IPS-18a (cell line): ENCODE measurements at regions not wholly inside any gene's neighbourhood (a gene's known extent, or its start where the extent isn't known, plus 50 kb on each side); places are given as distances from the start of the nearest gene placed in this dataset.

Source experiments
- H3K27ac ChIP-seq: one replicate; pipeline ENCODE4 v1.5.1; 2013; ENCODE audit warnings: low read length
- H3K27me3 ChIP-seq: one replicate; pipeline ENCODE4 v1.6.1; 2013; ENCODE audit warnings: mild to moderate bottlenecking, low read length; ENCODE audit not compliant: control insufficient read depth, insufficient read depth
- H3K36me3 ChIP-seq: one replicate; pipeline ENCODE4 v1.6.1; 2013; ENCODE audit warnings: low read depth, low read length; ENCODE audit not compliant: control insufficient read depth
- H3K4me1 ChIP-seq: one replicate; pipeline ENCODE4 v1.6.1; 2013; ENCODE audit warnings: low read depth, low read length; ENCODE audit not compliant: control insufficient read depth
- H3K4me3 ChIP-seq: one replicate; pipeline ENCODE4 v1.5.1; 2013; ENCODE audit warnings: low read length
- H3K9ac ChIP-seq: one replicate; pipeline ENCODE4 v1.6.1; 2013; ENCODE audit warnings: mild to moderate bottlenecking, low read length, moderate library complexity
- H3K9me3 ChIP-seq: one replicate; pipeline ENCODE4 v1.6.1; 2013; ENCODE audit warnings: low read depth, low read length; ENCODE audit not compliant: control insufficient read depth

GRCh38 chr15:35872577-35872976 is 326.6 kb upstream of the DPH6 start:
- Histone ChIP-seq H3K4me1 (peaks cover 11% of the 10 kb centered on the region), H3K9ac (no peak overlapping the region), H3K27ac (no peak overlapping the region), H3K27me3 (no peaks in the 10 kb centered on the region), H3K36me3 (no peaks in the 10 kb centered on the region), H3K4me3 (no peak overlapping the region), H3K9me3 (no peaks in the 10 kb centered on the region)

DNA sequence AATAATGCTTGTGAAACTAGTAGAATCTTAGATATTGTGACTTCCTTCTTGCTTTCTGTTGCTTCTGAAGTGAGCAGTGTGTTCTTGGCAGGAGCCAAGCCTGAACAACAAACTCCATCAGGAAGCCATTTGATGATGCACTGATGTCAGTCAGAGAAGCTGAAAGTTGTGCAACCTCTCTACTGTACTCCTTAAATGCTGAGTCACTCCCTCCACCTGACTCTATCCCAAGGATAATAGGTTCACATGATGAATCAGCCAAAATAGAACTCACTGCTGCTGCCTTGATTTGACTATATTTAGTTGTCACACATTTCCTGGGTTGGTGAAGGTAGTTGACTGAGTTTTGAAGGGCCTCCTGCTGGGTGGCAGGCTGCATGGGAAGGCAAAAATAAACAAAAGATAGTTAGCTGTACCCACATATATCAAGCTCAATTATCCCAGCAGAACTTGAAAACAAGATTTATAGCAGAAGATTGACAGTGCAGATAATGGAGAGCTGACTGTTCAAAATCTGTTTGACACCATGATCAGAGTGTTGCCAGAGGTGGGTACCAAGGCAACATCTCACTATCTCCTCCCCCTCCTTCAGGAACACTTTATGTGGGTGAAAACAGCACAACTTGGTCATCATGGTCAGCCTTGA is 328.4 kb upstream of the DPH6 start:
- Histone ChIP-seq H3K4me3 (no peak overlapping the region), H3K27ac (no peak overlapping the region), H3K9ac (no peak overlapping the region), H3K27me3 (no peaks in the 10 kb centered on the region), H3K4me1 (peaks cover 11% of the 10 kb centered on the region), H3K9me3 (no peaks in the 10 kb centered on the region), H3K36me3 (no peaks in the 10 kb centered on the region)

DNA sequence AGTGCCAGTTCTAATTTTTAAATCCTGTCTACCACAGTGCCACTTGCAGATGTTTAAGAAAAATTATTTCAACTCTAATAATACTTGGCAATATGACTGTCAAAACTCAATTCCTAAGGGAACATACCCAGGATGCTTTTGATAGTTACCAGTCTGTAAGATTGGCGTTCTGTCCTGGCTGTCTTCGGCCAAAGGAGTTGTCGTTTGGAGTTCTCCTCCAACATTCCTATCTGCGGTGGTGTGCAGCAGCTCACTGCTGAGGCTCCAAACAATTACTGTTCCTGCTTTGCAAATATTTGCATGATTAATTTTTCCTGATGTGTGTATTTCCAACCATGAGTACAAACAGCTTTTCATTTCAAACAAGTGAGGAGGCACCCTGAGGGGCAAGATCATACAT is 330.8 kb upstream of the DPH6 start:
- H3K36me3 ChIP-seq: no peaks in the 10 kb centered on the region
- H3K4me3 ChIP-seq: no peak overlapping the region
- no peaks in the 10 kb centered on the region for H3K4me1 ChIP-seq
- H3K9me3 ChIP-seq: no peaks in the 10 kb centered on the region
- H3K27ac ChIP-seq: no peak overlapping the region
- H3K27me3 ChIP-seq: no peaks in the 10 kb centered on the region
- H3K9ac ChIP-seq: no peak overlapping the region

DNA sequence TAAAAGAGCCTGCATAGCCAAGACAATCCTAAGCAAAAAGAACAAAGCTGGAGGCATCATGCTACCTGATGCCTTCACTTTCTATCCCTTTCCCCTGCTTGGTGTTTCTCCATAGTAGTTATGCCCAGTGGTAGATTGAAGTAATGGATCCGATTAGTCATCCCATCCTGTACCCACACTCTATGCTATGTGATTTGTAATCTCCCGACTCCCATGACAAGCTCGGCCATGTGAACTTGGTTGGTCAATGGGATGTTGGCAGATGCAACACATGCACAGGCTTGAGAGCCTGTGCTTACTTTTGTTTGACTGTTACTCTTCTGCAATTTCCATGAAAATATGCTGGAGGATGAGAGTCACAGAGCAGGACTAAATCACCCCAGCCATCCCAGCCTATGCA is 334.9 kb upstream of the DPH6 start:
- Histone ChIP-seq H3K9ac (no peak overlapping the region), H3K27me3 (no peaks in the 10 kb centered on the region), H3K36me3 (no peaks in the 10 kb centered on the region), H3K4me3 (no peak overlapping the region), H3K27ac (no peak overlapping the region), H3K4me1 (no peaks in the 10 kb centered on the region), H3K9me3 (no peaks in the 10 kb centered on the region)

GRCh38 chr15:35885870-35886269 is 339.9 kb upstream of the DPH6 start:
- Histone ChIP-seq H3K36me3 (no peaks in the 10 kb centered on the region), H3K4me3 (no peak overlapping the region), H3K27me3 (no peaks in the 10 kb centered on the region), H3K9me3 (no peaks in the 10 kb centered on the region), H3K4me1 (no peaks in the 10 kb centered on the region), H3K9ac (no peak overlapping the region), H3K27ac (no peak overlapping the region)

DNA sequence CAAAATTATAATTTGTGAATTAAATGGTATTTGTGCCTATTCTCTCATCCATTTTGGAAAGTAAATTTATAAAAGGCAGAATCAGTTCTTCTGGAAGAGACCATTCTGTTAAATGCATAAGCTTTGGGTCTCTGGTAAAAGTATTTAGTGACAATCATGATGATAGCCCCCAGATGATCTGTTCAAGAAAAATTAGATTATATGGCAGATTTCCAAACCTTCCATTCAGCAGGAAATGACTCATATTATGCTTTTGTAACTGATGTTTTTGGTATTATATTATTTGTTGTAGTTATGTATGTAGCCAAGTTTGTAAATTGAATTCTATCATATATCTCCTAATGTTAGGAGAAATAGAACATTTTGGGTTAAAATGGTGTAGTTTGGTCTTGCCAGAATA is 340.8 kb upstream of the DPH6 start:
- Histone ChIP-seq H3K9me3 (no peaks in the 10 kb centered on the region), H3K4me3 (no peak overlapping the region), H3K36me3 (no peaks in the 10 kb centered on the region), H3K4me1 (no peaks in the 10 kb centered on the region), H3K27me3 (no peaks in the 10 kb centered on the region), H3K9ac (no peak overlapping the region), H3K27ac (no peak overlapping the region)

GRCh38 chr15:35888815-35889214 is 342.9 kb upstream of the DPH6 start:
- H3K27me3 ChIP-seq: no peaks in the 10 kb centered on the region
- no peak overlapping the region for H3K27ac ChIP-seq
- no peaks in the 10 kb centered on the region for H3K4me1 ChIP-seq
- no peak overlapping the region for H3K4me3 ChIP-seq
- H3K36me3 ChIP-seq: no peaks in the 10 kb centered on the region
- H3K9ac ChIP-seq: no peak overlapping the region
- no peaks in the 10 kb centered on the region for H3K9me3 ChIP-seq

GRCh38 chr15:35907511-35907910 is 361.5 kb upstream of the DPH6 start:
- Histone ChIP-seq H3K36me3 (no peaks in the 10 kb centered on the region), H3K27me3 (no peaks in the 10 kb centered on the region), H3K4me3 (no peak overlapping the region), H3K4me1 (no peaks in the 10 kb centered on the region), H3K9ac (no peak overlapping the region), H3K9me3 (no peaks in the 10 kb centered on the region), H3K27ac (no peak overlapping the region)

DNA sequence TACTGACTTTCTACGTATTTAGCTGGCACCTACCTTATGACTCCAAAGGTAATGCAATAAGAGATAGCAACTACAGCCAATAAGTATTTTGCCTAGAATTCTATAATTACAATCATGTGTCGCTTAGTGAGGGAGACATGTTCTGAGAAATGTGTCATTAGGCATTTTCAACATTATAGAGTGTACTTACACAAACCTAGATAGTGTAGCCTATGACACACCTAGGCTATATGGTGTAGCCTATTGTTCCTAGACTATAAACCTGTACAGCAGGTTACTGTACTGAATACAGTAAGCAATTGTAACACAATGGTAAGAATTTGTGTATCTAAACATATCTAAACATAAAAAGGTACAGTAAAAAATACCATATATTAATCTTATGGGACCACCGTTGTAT is 363.4 kb upstream of the DPH6 start:
- Histone ChIP-seq H3K9me3 (no peaks in the 10 kb centered on the region), H3K36me3 (no peaks in the 10 kb centered on the region), H3K9ac (no peak overlapping the region)

GRCh38 chr15:35910227-35910626 is 364.3 kb upstream of the DPH6 start:
- H3K4me3 ChIP-seq: no peak overlapping the region
- no peak overlapping the region for H3K27ac ChIP-seq
- no peaks in the 10 kb centered on the region for H3K4me1 ChIP-seq
- H3K36me3 ChIP-seq: no peaks in the 10 kb centered on the region
- no peaks in the 10 kb centered on the region for H3K27me3 ChIP-seq
- H3K9ac ChIP-seq: no peak overlapping the region
- no peaks in the 10 kb centered on the region for H3K9me3 ChIP-seq

More for the DNA sequence above, 363.4 kb upstream of the DPH6 start:
- Histone ChIP-seq H3K4me1 (no peaks in the 10 kb centered on the region), H3K27ac (no peak overlapping the region), H3K27me3 (no peaks in the 10 kb centered on the region), H3K4me3 (no peak overlapping the region)

DNA sequence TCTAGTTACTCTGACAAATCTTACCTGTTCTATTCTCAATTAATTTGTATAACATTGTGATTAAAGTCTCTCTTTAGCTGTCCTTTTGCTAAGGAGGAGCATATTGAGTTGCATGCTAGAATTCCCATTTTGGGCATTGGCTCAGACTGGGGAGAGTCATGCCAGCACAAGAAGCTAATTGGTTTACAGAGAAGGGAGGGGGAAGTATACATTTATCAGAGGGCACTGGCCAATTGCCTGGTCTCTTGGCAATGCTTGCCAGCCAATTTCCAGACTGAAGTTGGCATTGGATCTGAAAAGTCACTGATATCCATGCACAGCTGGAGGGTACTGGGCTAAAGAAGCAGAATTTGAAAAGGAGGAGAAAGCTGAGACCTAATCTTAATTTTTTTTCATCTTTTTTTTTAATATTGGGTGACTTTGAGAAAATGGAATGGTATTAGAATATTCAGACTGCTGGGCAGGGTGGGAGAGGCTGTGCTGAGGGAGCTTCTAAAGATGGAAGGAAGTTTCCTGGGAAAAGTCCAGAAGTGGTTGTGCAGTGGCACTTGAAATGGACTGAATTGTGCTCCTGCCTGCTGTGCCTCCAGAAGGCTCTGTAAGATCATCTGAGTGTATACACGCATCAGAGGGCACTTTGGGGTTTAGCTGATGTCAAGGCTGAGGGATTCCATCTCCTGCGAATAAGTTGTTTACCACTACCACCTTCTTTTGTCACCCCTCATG is 365.2 kb upstream of the DPH6 start:
- H3K9ac ChIP-seq: no peak overlapping the region
- H3K9me3 ChIP-seq: no peaks in the 10 kb centered on the region
- H3K27me3 ChIP-seq: no peaks in the 10 kb centered on the region
- no peaks in the 10 kb centered on the region for H3K4me1 ChIP-seq
- no peaks in the 10 kb centered on the region for H3K36me3 ChIP-seq
- H3K27ac ChIP-seq: no peak overlapping the region
- H3K4me3 ChIP-seq: no peak overlapping the region

DNA sequence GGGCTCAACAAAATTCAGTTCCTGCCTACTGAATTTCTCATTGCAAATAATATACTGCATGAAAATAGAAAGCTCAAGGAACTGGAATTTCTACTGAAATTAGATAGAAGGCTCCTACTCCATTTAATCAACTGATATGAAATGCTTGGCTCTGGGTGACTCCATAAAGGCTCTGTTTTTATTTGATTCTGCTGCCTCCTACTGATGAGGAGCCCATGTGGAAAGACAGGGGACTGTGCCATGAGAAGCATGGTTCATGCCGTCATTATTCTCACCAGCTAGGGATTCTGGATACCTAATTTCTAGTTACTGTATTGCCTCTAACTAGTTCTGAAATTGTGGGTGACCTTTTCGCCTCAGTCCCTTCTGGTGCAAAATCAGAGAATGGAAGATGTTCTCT is 366.2 kb upstream of the DPH6 start:
- Histone ChIP-seq H3K4me3 (no peak overlapping the region), H3K36me3 (no peaks in the 10 kb centered on the region)

More for the DNA sequence above, 366.2 kb upstream of the DPH6 start:
- Histone ChIP-seq H3K27ac (no peak overlapping the region), H3K4me1 (no peaks in the 10 kb centered on the region), H3K27me3 (no peaks in the 10 kb centered on the region), H3K9me3 (no peaks in the 10 kb centered on the region), H3K9ac (no peak overlapping the region)
